Glomerular visceral epithelial cell (primary cell): ENCODE measurements at regions not wholly inside any gene's neighbourhood (a gene's known extent, or its start where the extent isn't known, plus 50 kb on each side); places are given as distances from the start of the nearest gene placed in this dataset.

Experiments
- DNase-seq: peaks from one replicate; pipeline ENCODE4 v3.0.0-alpha.2; 2016; ENCODE audit errors: extremely low spot score

- DNase-seq = no peak
Observed at GRCh38 chr6:120108061-120108795, 758.7 kb upstream of the MAN1A1 start.

GRCh38 chr6:120103618-120104017 is 754.1 kb upstream of the MAN1A1 start:
- no peak for DNase-seq

- no peak for DNase-seq
Observed at GRCh38 chr6:120096696-120097260, 747.2 kb upstream of the MAN1A1 start.

GRCh38 chr6:120083186-120083585 is 733.6 kb upstream of the MAN1A1 start:
- DNase-seq = no peak

- peak; percentile 3 for DNase-seq
Observed at GRCh38 chr6:120077489-120077888, 727.9 kb upstream of the MAN1A1 start.

- DNase-seq = no peak
Observed at GRCh38 chr6:120058410-120058809, 708.8 kb upstream of the MAN1A1 start.

GRCh38 chr6:120056085-120056484 is 706.5 kb upstream of the MAN1A1 start:
- no peak for DNase-seq

GRCh38 chr6:120055071-120055470 is 705.5 kb upstream of the MAN1A1 start:
- DNase-seq = no peak

- DNase-seq = no peak
Observed at GRCh38 chr6:120039664-120040063, 690.1 kb upstream of the MAN1A1 start.

GRCh38 chr6:120031837-120032236 is 682.3 kb upstream of the MAN1A1 start:
- DNase-seq = no peak

GRCh38 chr6:120026791-120027190 is 677.2 kb upstream of the MAN1A1 start:
- no peak for DNase-seq

- DNase-seq = no peak
Observed at GRCh38 chr6:120010075-120010474, 660.5 kb upstream of the MAN1A1 start.

GRCh38 chr6:120005292-120005976 is 655.9 kb upstream of the MAN1A1 start:
- no peak for DNase-seq

GRCh38 chr6:119986934-119987549 is 637.5 kb upstream of the MAN1A1 start:
- DNase-seq = no peak

GRCh38 chr6:119985952-119986736 is 636.6 kb upstream of the MAN1A1 start:
- no peak for DNase-seq

- no peak for DNase-seq
Observed at GRCh38 chr6:119980802-119981201, 631.2 kb upstream of the MAN1A1 start.

GRCh38 chr6:119979862-119980261 is 630.3 kb upstream of the MAN1A1 start:
- no peak for DNase-seq

GRCh38 chr6:119978274-119978889 is 628.8 kb upstream of the MAN1A1 start:
- peak; percentile 24 for DNase-seq

GRCh38 chr6:119974430-119975159 is 625.0 kb upstream of the MAN1A1 start:
- DNase-seq = no peak

- DNase-seq = no peak
Observed at GRCh38 chr6:119966484-119966883, 616.9 kb upstream of the MAN1A1 start.

- no peak for DNase-seq
Observed at GRCh38 chr6:119965900-119966299, 616.3 kb upstream of the MAN1A1 start.
